GM18502 (cell line): ENCODE measurements at regions not wholly inside any gene's neighbourhood (a gene's known extent, or its start where the extent isn't known, plus 50 kb on each side); places are given as distances from the start of the nearest gene placed in this dataset.
"Not testable (repeated sequence)": the region's sequence is repeated elsewhere in the genome, so short reads cannot be mapped to it uniquely, and the experiment has no call there.

Experiments
- ATAC-seq: cut with Tn5 transposase; IDR thresholded peaks from one replicate; pipeline ENCODE4 v1.9.1; 2021; ENCODE audit warnings: mild to moderate bottlenecking; ENCODE audit not compliant: unreplicated experiment, poor library complexity

- no peak for ATAC-seq
These were observed 237.5 kb upstream of the RSPO3 start for GRCh38 chr6:126880964-126881363.

- ATAC-seq, result no peak
These were observed 232.4 kb upstream of the RSPO3 start for GRCh38 chr6:126886106-126886505.

- no peak for ATAC-seq
These were observed 229.4 kb upstream of the RSPO3 start for GRCh38 chr6:126888727-126889725.

GRCh38 chr6:126890055-126890454 is 228.4 kb upstream of the RSPO3 start:
- ATAC-seq, result no peak

GRCh38 chr6:126891158-126891557 is 227.3 kb upstream of the RSPO3 start:
- no peak for ATAC-seq

GRCh38 chr6:126892869-126893268 is 225.6 kb upstream of the RSPO3 start:
- ATAC-seq, result not testable (repeated sequence)

- ATAC-seq, result no peak
These were observed 220.7 kb upstream of the RSPO3 start for GRCh38 chr6:126897758-126898157.

GRCh38 chr6:126904176-126904575 is 214.3 kb upstream of the RSPO3 start:
- ATAC-seq, result no peak

GRCh38 chr6:126905917-126906316 is 212.6 kb upstream of the RSPO3 start:
- ATAC-seq, result no peak

- ATAC-seq, result no peak
These were observed 211.2 kb upstream of the RSPO3 start for GRCh38 chr6:126907312-126907711.

- ATAC-seq, result no peak
These were observed 210.5 kb upstream of the RSPO3 start for GRCh38 chr6:126907996-126908395.

- no peak for ATAC-seq
These were observed 209.0 kb upstream of the RSPO3 start for GRCh38 chr6:126909493-126909892.

- no peak for ATAC-seq
These were observed 204.8 kb upstream of the RSPO3 start for GRCh38 chr6:126913651-126914050.

GRCh38 chr6:126914172-126914571 is 204.3 kb upstream of the RSPO3 start:
- no peak for ATAC-seq

GRCh38 chr6:126914801-126915200 is 203.7 kb upstream of the RSPO3 start:
- no peak for ATAC-seq

- no peak for ATAC-seq
These were observed 198.5 kb upstream of the RSPO3 start for GRCh38 chr6:126919947-126920346.

- no peak for ATAC-seq
These were observed 194.7 kb upstream of the RSPO3 start for GRCh38 chr6:126923807-126924206.

GRCh38 chr6:126926926-126927325 is 191.5 kb upstream of the RSPO3 start:
- ATAC-seq, result no peak

GRCh38 chr6:126927841-126928240 is 190.6 kb upstream of the RSPO3 start:
- ATAC-seq, result no peak

GRCh38 chr6:126937426-126937825 is 181.0 kb upstream of the RSPO3 start:
- ATAC-seq, result no peak

- ATAC-seq, result no peak
These were observed 178.7 kb upstream of the RSPO3 start for GRCh38 chr6:126939784-126940183.

- no peak for ATAC-seq
These were observed 176.7 kb upstream of the RSPO3 start for GRCh38 chr6:126941751-126942150.
